ENCODE measurements at regions not wholly inside any gene's neighbourhood (a gene's known extent, or its start where the extent isn't known, plus 50 kb on each side); places are given as distances from the start of the nearest gene placed in this dataset.

GRCh38 chr17:27082023-27082774 is 211.7 kb upstream of the WSB1 start:
- no peaks in the 10 kb centered on the region for H3K27me3 ChIP-seq
- no peaks in the 10 kb centered on the region for H3K4me1 ChIP-seq
- H3K9ac ChIP-seq (ENCODE audit: low read depth in 2 of 2, low read length in 2 of 2), result no peak overlapping the region
- no peak overlapping the region for H3K4me3 ChIP-seq
- H3K36me3 ChIP-seq, result no peaks in the 10 kb centered on the region
- H3K27ac ChIP-seq, result no peak overlapping the region
- no peaks in the 10 kb centered on the region for H3K9me3 ChIP-seq
- intact Hi-C loops (cut with DNase I), result no loop called here
- TF ChIP-seq, protein P1, sequence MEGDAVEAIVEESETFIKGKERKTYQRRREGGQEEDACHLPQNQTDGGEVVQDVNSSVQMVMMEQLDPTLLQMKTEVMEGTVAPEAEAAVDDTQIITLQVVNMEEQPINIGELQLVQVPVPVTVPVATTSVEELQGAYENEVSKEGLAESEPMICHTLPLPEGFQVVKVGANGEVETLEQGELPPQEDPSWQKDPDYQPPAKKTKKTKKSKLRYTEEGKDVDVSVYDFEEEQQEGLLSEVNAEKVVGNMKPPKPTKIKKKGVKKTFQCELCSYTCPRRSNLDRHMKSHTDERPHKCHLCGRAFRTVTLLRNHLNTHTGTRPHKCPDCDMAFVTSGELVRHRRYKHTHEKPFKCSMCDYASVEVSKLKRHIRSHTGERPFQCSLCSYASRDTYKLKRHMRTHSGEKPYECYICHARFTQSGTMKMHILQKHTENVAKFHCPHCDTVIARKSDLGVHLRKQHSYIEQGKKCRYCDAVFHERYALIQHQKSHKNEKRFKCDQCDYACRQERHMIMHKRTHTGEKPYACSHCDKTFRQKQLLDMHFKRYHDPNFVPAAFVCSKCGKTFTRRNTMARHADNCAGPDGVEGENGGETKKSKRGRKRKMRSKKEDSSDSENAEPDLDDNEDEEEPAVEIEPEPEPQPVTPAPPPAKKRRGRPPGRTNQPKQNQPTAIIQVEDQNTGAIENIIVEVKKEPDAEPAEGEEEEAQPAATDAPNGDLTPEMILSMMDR (IDR thresholded peaks at IDR 0.05), result no peak
- DNase-seq, result no peak

- intact Hi-C loops (cut with DNase I), result no loop called here
- Histone ChIP-seq H3K9me3 (no peaks in the 10 kb centered on the region), H3K4me1 (no peaks in the 10 kb centered on the region), H3K36me3 (no peaks in the 10 kb centered on the region), H3K27ac (no peak overlapping the region), H3K9ac (ENCODE audit: low read depth in 2 of 2, low read length in 2 of 2) (no peak overlapping the region), H3K4me3 (no peak overlapping the region), H3K27me3 (no peaks in the 10 kb centered on the region)
- TF ChIP-seq, protein P1 (IDR thresholded peaks at IDR 0.05), result no peak
- no peak for DNase-seq
These were observed 211.1 kb upstream of the WSB1 start for GRCh38 chr17:27082775-27083154.

GRCh38 chr17:27083408-27084185 is 210.3 kb upstream of the WSB1 start:
- H3K4me3 ChIP-seq, result no peak overlapping the region
- H3K27ac ChIP-seq, result no peak overlapping the region
- no peak for DNase-seq
- intact Hi-C loops (cut with DNase I), result no loop called here
- H3K36me3 ChIP-seq, result no peaks in the 10 kb centered on the region
- H3K9me3 ChIP-seq, result no peaks in the 10 kb centered on the region
- TF ChIP-seq, protein P1 (IDR thresholded peaks at IDR 0.05), result no peak
- no peak overlapping the region for H3K9ac ChIP-seq (ENCODE audit: low read depth in 2 of 2, low read length in 2 of 2)
- no peaks in the 10 kb centered on the region for H3K4me1 ChIP-seq
- H3K27me3 ChIP-seq, result no peaks in the 10 kb centered on the region

DNA sequence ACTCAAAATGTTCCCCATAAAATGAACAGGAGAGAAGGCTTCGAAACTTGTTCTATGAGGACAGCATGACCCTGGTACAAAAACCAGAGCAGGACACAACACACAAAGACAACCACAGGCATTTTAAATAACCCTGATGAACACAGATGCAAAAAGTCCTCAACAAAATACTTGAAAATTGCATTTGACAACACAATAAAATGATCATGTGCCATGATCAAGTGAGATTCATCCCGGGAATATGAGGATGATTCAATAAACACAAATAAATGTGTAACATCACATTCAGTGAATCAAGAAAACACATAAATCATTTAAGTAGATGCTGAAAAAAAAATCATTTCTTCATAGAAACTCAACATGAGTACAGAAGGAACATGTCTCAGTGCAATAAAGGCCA is 208.4 kb upstream of the WSB1 start:
- Histone ChIP-seq H3K9ac (ENCODE audit: low read depth in 2 of 2, low read length in 2 of 2) (no peak overlapping the region), H3K9me3 (no peaks in the 10 kb centered on the region), H3K4me3 (no peak overlapping the region), H3K27me3 (no peaks in the 10 kb centered on the region), H3K4me1 (no peaks in the 10 kb centered on the region), H3K27ac (no peak overlapping the region), H3K36me3 (no peaks in the 10 kb centered on the region)
- DNase-seq, result no peak
- intact Hi-C loops (cut with DNase I), result no loop called here
- TF ChIP-seq, protein P1 (IDR thresholded peaks at IDR 0.05), result no peak

DNA sequence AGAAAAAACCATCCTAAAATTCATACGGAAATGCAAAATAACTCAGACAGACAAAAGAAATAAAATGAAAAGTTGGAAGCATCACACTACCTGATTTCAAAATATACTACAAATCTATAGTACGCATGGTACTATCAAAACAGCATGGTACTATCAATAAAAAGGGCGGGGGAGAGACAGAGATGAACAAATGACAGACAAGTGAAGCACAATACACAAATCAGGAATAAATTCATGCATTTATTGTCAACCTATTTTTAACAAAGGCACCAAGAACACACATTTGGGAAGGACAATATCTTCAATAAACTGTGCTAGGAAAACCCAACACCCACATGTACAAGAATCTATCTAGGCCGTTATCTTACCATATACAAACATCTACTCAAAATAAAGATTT is 207.4 kb upstream of the WSB1 start:
- DNase-seq, result no peak
- intact Hi-C loops (cut with DNase I), result no loop called here
- no peak overlapping the region for H3K9ac ChIP-seq (ENCODE audit: low read depth in 2 of 2, low read length in 2 of 2)
- no peak overlapping the region for H3K4me3 ChIP-seq
- H3K36me3 ChIP-seq, result no peaks in the 10 kb centered on the region
- H3K9me3 ChIP-seq, result no peaks in the 10 kb centered on the region
- no peak overlapping the region for H3K27ac ChIP-seq
- H3K27me3 ChIP-seq, result no peaks in the 10 kb centered on the region
- no peaks in the 10 kb centered on the region for H3K4me1 ChIP-seq
- TF ChIP-seq, protein P1 (IDR thresholded peaks at IDR 0.05), result no peak
